ENCODE measurements at regions not wholly inside any gene's neighbourhood (a gene's known extent, or its start where the extent isn't known, plus 50 kb on each side); places are given as distances from the start of the nearest gene placed in this dataset.

- TF ChIP-seq CTCF (conservative IDR thresholded peaks at IDR 0.05; ENCODE audit: low read depth, low read length) (no peak), EZH2 (IDR thresholded peaks at IDR 0.05; ENCODE audit: borderline replicate concordance, low read depth, low read length, poor library complexity, severe bottlenecking) (no peak)
Measured at GRCh38 chr2:142525720-142526119, 351.7 kb upstream of the KYNU start.
